ENCODE measurements at regions not wholly inside any gene's neighbourhood (a gene's known extent, or its start where the extent isn't known, plus 50 kb on each side); places are given as distances from the start of the nearest gene placed in this dataset.

DNA sequence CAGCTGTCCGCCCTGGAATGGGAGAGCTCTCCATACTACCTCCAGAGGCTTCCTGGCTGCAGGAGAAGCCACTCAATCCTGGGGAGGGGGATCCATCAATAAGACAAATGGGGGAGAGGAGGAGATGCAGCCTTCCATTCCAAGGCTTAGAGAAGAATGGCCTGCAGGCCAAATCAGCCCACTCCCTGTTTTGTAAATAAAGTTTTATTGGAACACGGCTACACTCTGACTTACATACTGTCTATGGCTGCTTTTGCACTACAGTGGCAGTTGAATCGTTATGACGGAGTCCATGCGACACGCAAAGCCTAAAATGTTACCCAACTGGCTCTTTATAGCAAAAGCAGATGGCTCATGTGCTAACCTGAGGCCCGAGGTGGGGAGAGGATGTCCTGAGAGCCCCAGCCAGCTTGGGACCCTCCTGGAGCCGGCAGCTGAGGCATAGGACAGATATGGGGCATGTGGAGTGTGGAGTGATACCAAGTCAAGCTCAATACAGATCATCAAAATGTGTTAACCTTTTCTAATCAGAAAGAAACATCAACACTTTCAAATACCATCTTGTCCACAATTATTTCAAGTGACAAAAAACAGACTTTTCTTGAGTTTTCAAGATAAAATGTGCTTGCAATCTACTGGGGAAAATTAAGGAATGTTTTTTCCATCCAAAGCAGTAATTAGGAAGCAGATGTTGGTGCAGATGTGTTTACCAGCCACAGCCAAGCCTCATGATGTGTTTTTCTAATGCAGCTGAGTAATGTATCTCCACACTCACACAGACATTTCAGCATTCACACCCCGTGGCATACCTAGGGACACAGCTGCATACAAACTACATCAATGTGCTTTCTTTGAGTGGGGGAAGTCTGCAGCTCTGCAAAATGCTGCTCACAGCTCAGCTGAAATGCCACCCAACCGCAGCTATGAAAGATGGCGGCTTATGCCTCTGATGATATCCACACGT lies 181.6 kb downstream of the SHANK2 start:
- no peak for DNase-seq

DNA sequence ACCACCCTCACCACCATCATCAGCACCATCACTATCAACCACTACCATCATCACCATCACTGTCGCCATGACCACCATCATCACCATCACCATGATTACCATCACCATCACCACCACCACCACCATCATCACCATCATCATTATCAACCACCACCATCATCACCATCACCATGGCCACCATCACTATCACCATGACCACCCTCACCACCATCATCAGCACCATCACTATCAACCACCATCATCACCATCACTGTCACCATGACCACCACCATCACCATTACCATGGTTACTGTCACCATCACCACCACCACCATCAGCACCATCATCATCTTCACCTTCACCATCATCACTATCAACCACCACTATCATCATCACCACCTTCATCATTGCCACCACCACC lies 183.4 kb downstream of the SHANK2 start:
- DNase-seq = no peak

DNA sequence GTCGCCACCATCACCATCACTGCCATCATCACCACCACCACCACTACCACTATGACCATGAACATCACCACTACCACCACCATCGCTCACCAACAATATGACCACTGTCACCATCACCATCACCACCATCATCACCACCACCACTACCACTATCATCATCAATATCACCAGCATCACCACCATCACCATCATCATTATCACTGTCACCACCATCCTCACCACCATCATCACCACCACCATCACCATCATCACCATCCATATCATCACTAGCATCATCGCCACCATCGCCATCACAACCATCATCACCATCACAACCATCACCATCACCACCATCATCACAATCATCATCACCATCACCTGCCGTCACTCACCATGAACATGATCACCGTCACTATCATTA lies 184.6 kb downstream of the SHANK2 start:
- DNase-seq = no peak

DNA sequence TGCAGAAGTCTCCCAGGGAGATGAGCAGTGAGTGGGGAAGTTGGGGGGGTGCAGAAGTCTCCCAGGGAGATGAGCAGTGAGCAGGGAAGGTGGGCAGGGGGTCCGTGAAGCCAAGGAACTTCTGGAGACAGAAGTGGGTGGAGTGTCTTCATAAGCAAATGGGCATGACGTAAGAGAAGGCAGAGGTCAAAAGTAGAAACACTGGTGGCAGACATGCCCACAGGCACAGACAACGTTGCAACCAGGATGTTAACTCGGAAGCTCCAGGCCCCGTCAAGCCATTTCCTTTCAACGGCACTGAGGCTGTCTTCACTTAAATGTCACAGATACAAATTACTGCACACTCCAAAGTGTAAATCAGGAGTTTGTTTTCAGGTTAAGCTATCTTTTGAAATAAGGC lies 186.1 kb downstream of the SHANK2 start:
- no peak for DNase-seq

DNA sequence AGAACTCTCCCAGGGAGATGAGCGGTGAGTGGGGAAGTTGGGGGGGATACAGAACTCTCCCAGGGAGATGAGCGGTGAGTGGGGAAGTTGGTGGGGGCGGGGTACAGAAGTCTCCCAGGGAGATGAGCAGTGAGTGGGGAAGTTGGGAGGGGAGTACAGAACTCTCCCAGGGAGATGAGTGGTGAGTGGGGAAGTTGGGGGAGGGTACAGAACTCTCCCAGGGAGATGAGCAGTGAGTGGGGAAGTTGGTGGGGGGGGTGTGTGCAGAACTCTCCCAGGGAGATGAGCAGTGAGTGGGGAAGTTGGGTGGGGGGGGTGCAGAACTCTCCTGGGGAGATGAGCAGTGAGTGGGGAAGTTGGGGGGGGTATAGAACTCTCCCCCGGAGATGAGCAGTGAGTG lies 186.5 kb downstream of the SHANK2 start:
- DNase-seq = no peak

DNA sequence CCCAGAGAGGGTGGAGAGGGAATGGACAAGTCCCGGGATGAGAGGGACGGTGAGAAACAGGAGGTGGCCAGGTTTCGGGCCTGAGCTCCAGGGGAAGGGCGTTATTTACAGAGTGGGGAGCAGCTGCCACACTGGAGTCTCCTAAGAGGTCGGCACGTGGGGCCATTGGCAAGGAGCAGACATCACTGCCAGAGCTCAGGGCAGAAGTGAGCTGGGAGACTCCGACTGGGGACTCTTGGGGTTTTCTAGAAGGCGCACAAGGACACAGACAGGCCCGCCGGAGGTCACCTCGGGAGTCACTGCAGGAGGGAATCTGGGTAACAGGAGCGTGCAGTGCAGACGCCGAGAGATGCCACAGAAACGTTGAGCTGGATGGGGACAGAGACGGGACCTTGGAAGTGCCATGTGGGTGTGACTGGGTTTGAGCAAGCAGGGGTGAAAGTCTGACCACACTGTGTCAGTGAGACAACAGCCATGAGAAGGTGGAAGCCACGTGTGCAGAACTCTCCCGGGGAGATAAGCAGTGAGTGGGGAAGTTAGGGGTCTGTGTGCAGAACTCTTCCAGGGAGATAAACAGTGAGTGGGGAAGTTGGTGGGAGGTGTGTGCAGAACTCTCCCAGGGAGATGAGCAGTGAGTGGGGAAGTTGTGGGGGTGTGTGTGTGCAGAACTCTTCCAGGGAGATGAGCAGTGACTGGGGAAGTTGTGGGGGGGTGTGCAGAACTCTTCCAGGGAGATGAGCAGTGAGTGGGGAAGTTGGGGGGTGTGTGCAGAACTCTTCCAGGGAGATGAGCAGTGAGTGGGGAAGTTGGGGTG lies 187.5 kb downstream of the SHANK2 start:
- no peak for DNase-seq

DNA sequence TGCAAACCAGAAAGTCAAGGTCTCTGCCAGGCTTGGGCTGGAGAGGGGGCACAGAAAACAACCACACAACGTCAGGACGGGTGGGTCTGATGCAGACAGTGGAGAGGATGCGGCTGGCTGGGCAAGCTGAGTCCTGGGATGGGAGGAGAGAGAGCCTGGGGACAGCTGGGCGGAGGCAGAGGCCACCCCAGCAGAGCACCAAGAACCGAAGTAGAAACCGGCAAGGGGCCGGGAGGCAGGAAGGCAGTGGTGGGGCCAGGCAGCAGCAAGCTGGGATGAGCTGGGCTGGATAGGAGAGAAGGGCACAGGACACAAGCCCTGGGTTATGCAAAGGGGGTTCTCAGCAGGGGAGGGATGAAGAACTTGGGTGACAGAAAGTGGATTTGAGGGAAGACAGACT lies 188.2 kb downstream of the SHANK2 start:
- peak; percentile 92 for DNase-seq

DNA sequence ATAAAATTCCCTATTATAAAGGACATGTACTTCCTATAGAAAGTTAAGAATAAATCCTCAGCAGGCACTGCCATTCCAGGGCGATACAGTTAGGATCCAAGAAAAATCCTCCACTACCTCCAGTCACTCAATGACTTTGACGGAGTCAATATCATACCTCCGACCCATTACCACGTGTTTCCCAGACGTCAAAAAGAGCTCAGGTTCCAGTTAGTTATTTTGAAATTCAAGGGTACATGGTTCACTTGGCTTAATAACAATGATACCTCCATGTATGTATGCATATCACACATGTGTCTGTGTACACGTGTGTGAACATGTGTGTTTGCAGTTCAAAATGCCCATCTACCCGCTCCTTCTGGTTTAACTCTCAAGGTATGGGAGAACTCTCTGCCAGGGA lies 189.2 kb downstream of the SHANK2 start:
- no peak for DNase-seq

DNA sequence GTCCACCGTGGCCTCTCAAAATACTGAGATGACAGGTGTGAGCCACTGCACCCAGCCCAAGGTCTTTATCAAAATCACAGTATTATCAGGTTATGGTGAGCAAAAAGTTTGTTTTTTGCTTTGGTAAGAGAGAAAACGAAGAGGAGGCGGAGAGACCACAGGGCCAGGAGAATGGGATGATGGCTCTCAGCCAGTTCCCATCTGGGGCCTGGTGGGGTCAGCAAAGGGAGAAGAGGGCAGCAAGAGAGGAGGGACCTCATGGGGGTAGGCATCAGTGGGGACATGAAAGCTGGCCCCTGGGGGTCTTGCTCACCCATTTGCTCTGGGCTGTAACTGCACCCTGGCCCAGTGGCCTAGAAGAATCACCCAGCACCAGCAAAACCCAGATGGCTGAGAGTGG lies 190.2 kb downstream of the SHANK2 start:
- no peak for DNase-seq

DNA sequence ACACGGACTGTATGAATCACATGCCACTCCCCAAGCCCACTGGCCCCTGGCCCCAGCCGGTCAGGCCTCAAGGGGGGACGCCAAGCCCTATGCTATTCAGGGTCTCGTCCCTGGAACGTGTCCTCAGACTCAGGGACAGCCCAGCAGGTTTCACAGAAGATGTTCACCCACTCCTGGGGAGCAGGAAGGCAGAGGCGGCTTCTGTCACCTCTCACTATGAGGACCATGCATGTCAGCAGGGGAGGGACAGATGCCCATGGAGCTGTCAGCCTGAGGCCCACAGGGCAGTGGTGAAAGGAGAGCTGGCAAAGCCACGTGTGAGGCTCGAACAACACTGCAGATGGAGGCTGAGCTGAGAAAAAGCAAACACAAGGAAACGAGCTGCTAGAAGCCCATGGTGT lies 192.0 kb downstream of the SHANK2 start:
- no peak for DNase-seq

DNA sequence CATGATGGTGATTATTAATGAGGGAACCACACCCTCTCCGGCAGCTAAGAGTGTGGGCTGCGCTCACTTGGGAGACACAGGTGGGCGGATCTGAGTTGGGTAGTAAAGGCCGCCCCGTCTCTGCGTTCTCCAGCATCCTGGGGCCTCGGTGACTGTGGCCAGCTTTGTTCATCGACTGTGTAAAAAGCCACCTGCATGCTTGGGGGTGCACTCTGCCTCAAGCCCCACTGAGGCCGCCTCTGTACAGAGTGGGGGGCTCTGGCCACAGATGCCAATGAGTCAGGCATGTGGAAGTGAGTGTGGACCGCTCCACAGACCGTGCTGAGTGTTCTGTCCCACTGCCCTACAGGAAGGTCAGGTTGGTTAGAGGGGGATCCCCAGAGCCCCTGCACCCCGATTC lies 192.7 kb downstream of the SHANK2 start:
- DNase-seq = no peak

DNA sequence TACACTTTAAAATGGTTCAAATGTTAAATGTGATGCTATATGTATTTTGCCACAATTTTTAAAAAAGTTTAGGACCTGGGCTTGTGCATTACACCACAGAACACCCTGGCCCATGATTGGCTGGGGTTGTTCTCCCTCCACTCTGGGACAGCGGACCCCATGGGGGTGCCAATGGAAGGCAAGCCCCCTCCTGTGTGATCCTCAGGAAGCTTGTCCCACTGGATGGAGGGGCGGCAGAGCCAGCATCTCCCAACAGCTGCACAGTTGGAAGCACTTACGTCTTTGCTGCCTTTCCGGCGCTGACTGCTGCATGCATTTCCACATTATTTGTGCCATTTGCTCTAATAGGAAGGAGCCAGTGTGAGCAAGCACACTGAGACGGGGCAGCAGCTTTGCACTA lies 196.5 kb downstream of the SHANK2 start:
- DNase-seq = no peak

Measured in NCI-H526 treated with DMSO at 0.1 percent for 48 hours (cell line).